HG03135 (cell line): ENCODE measurements at regions not wholly inside any gene's neighbourhood (a gene's known extent, or its start where the extent isn't known, plus 50 kb on each side); places are given as distances from the start of the nearest gene placed in this dataset.
"Not testable (repeated sequence)": the region's sequence is repeated elsewhere in the genome, so short reads cannot be mapped to it uniquely, and the experiment has no call there.

ENCODE experiments used
- ATAC-seq: cut with Tn5 transposase; IDR thresholded peaks from one replicate; pipeline ENCODE4 v1.9.1; 2021; ENCODE audit warnings: mild to moderate bottlenecking, moderate library complexity; ENCODE audit not compliant: unreplicated experiment

GRCh38 chr15:79738143-79738542 is 158.7 kb downstream of the MTHFS start:
- ATAC-seq, result no peak

- ATAC-seq, result no peak
These were observed 156.3 kb downstream of the MTHFS start for GRCh38 chr15:79740561-79740960.

- no peak for ATAC-seq
These were observed 153.8 kb downstream of the MTHFS start for GRCh38 chr15:79743032-79743431.

GRCh38 chr15:79744485-79744884 is 152.3 kb downstream of the MTHFS start:
- not testable (repeated sequence) for ATAC-seq

GRCh38 chr15:79756365-79756764 is 140.4 kb downstream of the MTHFS start:
- no peak for ATAC-seq

DNA sequence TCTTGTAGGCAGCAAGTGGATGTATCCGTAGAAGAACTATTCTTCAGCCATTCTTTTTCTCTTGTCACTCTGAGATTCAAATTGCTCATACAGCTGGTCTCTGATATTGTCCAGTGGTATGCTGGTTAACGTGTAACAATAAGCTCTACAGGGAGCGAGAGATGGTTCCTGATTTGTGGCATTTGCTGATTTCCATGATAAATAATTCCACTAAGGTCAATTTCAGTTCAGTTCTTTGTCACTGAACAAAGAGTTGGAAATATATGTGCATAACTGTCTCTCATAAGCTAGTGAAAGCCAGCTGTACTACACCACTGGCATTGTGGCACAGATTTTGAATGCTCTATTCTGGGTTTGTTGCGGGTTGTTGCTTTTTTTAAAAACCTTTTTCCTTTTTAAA is 131.7 kb downstream of the MTHFS start:
- no peak for ATAC-seq

DNA sequence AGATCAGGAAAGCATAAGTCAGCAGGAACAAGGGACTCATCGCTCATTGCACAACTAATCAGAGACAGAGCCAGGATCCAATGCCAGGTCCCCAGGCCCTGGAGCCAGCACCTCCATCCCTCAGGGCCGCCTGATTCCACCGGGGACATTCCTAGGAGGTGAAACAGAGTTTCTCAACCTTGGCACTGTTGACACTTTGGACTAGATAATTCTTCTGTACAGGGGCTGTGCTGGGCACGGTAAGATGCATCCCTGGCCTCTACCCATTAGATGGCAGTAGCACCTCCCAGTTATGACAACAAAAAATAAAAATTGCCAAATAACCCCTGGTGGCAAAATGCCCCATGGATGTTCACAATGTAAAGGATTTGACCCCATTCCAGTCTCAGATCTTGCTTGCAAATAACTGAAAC is 127.7 kb downstream of the MTHFS start:
- ATAC-seq, result no peak

GRCh38 chr15:79769933-79770759 is 126.7 kb downstream of the MTHFS start:
- ATAC-seq, result no peak

- no peak for ATAC-seq
These were observed 123.7 kb downstream of the MTHFS start for GRCh38 chr15:79773128-79773527.

- ATAC-seq, result no peak
These were observed 121.0 kb downstream of the MTHFS start for GRCh38 chr15:79775821-79776220.

GRCh38 chr15:79777916-79778315 is 118.9 kb downstream of the MTHFS start:
- ATAC-seq, result no peak

DNA sequence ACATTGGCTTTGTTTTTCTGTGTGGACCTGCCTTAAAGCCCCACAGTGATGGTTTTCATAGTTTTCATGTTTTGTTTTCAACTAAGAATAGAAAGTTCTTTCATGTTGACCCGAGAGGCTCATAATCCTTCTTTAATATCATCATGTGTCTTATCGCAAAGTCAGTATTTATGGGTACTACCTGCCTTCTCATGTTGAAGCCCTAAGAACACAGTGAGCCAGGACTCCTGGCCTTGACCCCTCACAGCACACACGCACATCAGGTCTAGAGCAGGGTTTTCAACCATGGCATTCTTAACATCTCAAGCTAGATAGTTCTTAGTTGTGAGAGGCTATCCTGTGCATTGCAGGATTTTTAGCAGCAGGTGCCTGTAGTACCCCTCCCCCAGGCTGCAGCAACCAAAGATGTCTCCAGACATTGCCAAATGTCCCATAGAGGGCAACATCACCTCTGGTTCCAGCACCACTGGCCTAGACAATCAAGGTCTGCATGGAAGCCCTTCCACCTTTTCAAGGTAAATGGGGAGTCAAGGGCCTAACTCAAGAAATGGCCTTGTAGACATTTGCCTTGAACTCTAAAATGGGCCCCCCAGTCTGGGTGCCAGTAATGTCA is 118.3 kb downstream of the MTHFS start:
- ATAC-seq, result no peak

DNA sequence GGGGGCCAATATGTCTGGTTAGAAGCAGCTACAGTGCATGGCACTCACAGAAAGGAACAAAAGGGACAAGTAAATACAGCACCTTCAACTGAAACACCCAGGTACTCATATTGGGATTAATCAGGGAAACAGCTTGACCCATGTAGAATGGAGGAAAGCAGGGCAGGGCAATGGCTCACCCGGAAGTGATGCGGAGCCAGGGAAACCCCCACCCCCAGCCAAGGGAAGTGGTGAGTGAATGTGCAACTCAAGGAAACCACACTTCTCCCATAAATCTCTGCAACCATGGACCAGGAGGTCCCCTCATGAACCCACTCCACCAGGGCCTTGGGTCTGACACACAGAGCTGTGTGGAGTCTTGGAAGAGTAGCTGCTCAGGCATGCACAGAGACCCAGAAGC is 117.1 kb downstream of the MTHFS start:
- ATAC-seq, result no peak

DNA sequence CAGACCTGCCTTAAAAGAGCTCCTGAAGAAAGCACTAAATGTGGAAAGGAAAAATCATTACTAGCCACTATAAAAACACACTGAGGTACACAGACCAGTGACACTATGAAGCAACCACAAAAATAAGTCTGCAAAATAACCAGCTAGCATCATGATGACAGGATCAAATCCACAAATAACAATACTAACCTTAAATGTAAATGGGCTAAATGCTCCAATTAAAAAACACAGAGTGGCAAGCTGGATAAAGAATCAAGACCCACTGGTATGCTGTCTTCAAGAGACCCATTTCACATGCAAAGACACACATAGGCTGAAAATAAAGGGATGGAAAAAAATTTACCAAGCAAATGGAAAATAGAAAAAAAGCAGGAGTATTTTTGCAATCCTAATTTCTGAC is 114.5 kb downstream of the MTHFS start:
- not testable (repeated sequence) for ATAC-seq
